Stimulated activated CD4-positive, alpha-beta T cell treated with anti-CD3 and anti-CD28 coated beads, Interleukin-15, amount 100 ng/mL, for 48 hours (primary cell): ENCODE measurements at regions not wholly inside any gene's neighbourhood (a gene's known extent, or its start where the extent isn't known, plus 50 kb on each side); places are given as distances from the start of the nearest gene placed in this dataset.
"Not testable (repeated sequence)": the region's sequence is repeated elsewhere in the genome, so short reads cannot be mapped to it uniquely, and the experiment has no call there.

ENCODE experiments used
- DNase-seq, 2 donors: peaks; one replicate each; pipeline ENCODE4 v3.0.0-alpha.2; 2020; ENCODE audit warnings: low read depth in 2 of 2

GRCh38 chr2:185644828-185645227, 93.8 kb upstream of the FSIP2 start:
- no peak for DNase-seq

- no peak for DNase-seq
Measured at GRCh38 chr2:185645529-185645928, 93.1 kb upstream of the FSIP2 start.

- no peak for DNase-seq
Measured at GRCh38 chr2:185658750-185659149, 79.9 kb upstream of the FSIP2 start.

GRCh38 chr2:185663811-185664210, 74.8 kb upstream of the FSIP2 start:
- no peak for DNase-seq

- DNase-seq, result no peak
Measured at GRCh38 chr2:185664384-185664783, 74.2 kb upstream of the FSIP2 start.

- DNase-seq, result no peak
Measured at GRCh38 chr2:185665251-185665814, 73.3 kb upstream of the FSIP2 start.

- DNase-seq, result no peak
Measured at GRCh38 chr2:185667452-185667851, 71.2 kb upstream of the FSIP2 start.

- DNase-seq, result no peak
Measured at GRCh38 chr2:185668710-185669109, 69.9 kb upstream of the FSIP2 start.

- no peak for DNase-seq
Measured at GRCh38 chr2:185674232-185674631, 64.4 kb upstream of the FSIP2 start.

GRCh38 chr2:185676316-185676715, 62.3 kb upstream of the FSIP2 start:
- DNase-seq, result no peak

GRCh38 chr2:185687001-185687400, 51.6 kb upstream of the FSIP2 start:
- DNase-seq, result not testable (repeated sequence)

- no peak for DNase-seq
Measured at GRCh38 chr2:185687967-185688366, 50.6 kb upstream of the FSIP2 start.
